Natural killer cell treated with Interleukin-12 subunit alpha and Interleukin-12 subunit beta and Interleukin-15 and Interleukin-18, amount 100 ng/mL, for 72 hours (primary cell): ENCODE measurements at regions not wholly inside any gene's neighbourhood (a gene's known extent, or its start where the extent isn't known, plus 50 kb on each side); places are given as distances from the start of the nearest gene placed in this dataset.
"Not testable (repeated sequence)": the region's sequence is repeated elsewhere in the genome, so short reads cannot be mapped to it uniquely, and the experiment has no call there.

Experiments
- ATAC-seq, 2 donors: fragments of 150-1000 bp; cut with Tn5 transposase in 1 of 2; sonication (Bioruptor Pico), chemical (Tn5 transposase) in 1 of 2; 2 replicates each; pipeline ENCODE4 v1.10.0; 2021
- DNase-seq: peaks from one replicate; pipeline ENCODE4 v3.0.0; 2022; ENCODE audit warnings: low spot score
- H3K27ac Mint-ChIP-seq, 2 donors: 1 replicate in 1 of 2; 2 replicates in 1 of 2; pipeline ENCODE4 v1.8.0; 2022; ENCODE audit warnings: mixed read lengths in 2 of 2, mild to moderate bottlenecking in 1 of 2, moderate library complexity in 1 of 2
- H3K27me3 Mint-ChIP-seq, 2 donors: 1 replicate in 1 of 2; 2 replicates in 1 of 2; pipeline ENCODE4 v1.8.0; 2022; ENCODE audit warnings: mixed read lengths in 2 of 2
- H3K36me3 Mint-ChIP-seq: one replicate; pipeline ENCODE4 v1.8.0; 2022; ENCODE audit warnings: mixed read lengths
- H3K4me1 Mint-ChIP-seq, 2 donors: 1 replicate in 1 of 2; 2 replicates in 1 of 2; pipeline ENCODE4 v1.8.0; 2022; ENCODE audit warnings: low read depth in 2 of 2, mixed read lengths in 2 of 2, mild to moderate bottlenecking in 1 of 2
- H3K4me3 Mint-ChIP-seq: one replicate; pipeline ENCODE4 v1.8.0; 2022; ENCODE audit warnings: mixed read lengths
- H3K9me3 Mint-ChIP-seq: 2 replicates; pipeline ENCODE4 v1.8.0; 2022; ENCODE audit warnings: mixed read lengths

DNA sequence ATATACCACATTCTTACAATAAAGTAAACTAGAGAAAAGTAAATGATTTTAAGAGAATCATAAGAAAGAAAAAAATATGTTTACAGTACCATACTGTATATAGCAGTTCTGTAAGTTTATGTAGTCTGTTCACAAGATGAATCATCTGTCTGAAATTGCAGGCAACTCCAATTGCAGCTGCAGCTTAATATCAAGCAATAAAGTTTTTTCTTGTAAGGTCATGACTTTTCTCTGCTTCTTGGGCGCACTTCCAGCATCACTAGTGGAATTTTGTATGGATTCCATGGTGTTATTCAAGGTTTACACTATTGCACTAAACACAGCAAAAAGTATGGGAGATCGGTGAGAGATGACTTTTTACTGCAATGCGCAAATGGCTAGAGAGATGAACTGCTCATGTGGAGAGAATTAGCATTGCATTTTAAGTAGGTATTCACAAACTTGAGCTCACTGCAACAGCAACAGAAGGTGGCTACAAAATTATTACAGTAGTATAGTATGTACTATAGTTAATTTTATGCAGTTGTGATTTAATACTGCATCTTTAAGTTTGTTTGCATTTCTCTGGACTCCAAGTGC is 445.4 kb upstream of the OR4E1 start:
- no peaks in the 10 kb centered on the region for H3K9me3 Mint-ChIP-seq
- peaks cover 17 to 30% of the 10 kb centered on the region in 2 donors for H3K27me3 Mint-ChIP-seq
- DNase-seq (no peak), ATAC-seq (no peak)
- no peak overlapping the region for H3K4me3 Mint-ChIP-seq
- peaks cover 0 to 6% of the 10 kb centered on the region in 2 donors for H3K4me1 Mint-ChIP-seq
- no peaks in the 10 kb centered on the region for H3K36me3 Mint-ChIP-seq
- H3K27ac Mint-ChIP-seq: no peak overlapping the region

DNA sequence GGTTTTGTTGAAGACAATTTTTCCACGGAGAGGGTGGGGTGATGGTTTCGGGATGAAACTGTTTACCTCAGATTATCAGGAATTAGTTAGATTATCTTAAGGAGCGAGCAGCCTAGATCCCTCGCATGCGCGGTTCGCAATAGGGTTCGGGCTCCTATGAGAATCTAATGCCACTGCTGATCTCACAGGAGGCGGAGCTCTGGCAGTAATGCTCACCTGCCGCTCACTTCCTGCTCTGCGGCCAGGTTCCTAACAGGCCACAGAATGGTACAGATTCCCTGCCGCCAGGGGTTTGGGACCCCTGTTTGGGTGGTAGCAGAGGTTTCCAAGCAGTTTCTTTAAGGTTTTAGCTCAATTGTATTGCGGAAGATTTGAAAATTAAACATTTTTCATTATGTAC is 439.8 kb upstream of the OR4E1 start:
- DNase-seq: no peak
- Mint-ChIP-seq H3K9me3 (no peaks in the 10 kb centered on the region), H3K4me3 (no peak overlapping the region), H3K4me1 (peaks cover 0 to 10% of the 10 kb centered on the region in 2 donors), H3K27me3 (peaks cover 16 to 33% of the 10 kb centered on the region in 2 donors), H3K27ac (no peak overlapping the region), H3K36me3 (no peaks in the 10 kb centered on the region)
- ATAC-seq: no peak

DNA sequence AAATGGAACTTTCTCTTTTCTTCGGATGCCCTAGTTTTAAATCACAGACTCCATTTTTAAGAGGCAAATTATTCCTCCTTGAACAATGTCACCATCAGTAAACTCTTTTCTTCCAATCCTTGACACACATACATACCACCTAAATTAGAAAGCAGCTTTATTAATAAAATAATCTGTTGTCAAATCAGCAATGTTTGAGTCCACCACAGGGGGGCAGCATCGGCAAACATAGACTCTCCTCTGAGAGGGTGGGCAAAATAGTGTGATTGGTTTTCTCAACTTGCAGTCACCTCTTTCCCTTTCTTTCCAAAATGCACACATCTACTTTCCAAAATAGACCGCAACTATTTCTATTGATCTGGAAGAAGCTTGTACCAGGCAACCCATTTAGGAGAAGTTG is 438.4 kb upstream of the OR4E1 start:
- Mint-ChIP-seq H3K9me3 (no peaks in the 10 kb centered on the region), H3K4me1 (peaks cover 0 to 10% of the 10 kb centered on the region in 2 donors), H3K27me3 (peaks cover 11 to 25% of the 10 kb centered on the region in 2 donors), H3K27ac (peak overlapping the region in 1 of 2 donors; percentile 50), H3K36me3 (no peaks in the 10 kb centered on the region), H3K4me3 (peak overlapping the region; percentile 68)
- DNase-seq: no peak
- no peak for ATAC-seq

DNA sequence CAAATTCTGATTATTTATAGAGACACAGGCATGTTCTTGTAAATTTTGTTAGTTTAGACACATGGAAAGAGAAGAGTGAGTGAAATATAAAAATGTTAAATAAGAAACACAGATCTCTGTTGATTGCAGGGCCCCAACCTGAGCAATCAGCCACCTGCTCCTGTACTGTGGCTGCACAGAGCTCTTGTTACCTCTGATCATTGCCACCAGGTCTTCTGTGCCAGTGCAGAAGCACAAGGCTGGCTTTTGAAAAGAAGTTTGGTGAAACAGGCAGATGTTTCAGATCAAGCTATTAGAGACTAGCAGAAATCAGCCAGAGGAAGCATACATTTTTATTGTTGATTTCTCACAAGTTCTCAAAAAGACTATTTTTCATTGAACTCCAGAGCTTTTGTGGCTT is 434.1 kb upstream of the OR4E1 start:
- no peak for ATAC-seq
- peak overlapping the region in 1 of 2 donors; percentile 13 for H3K27ac Mint-ChIP-seq

DNA sequence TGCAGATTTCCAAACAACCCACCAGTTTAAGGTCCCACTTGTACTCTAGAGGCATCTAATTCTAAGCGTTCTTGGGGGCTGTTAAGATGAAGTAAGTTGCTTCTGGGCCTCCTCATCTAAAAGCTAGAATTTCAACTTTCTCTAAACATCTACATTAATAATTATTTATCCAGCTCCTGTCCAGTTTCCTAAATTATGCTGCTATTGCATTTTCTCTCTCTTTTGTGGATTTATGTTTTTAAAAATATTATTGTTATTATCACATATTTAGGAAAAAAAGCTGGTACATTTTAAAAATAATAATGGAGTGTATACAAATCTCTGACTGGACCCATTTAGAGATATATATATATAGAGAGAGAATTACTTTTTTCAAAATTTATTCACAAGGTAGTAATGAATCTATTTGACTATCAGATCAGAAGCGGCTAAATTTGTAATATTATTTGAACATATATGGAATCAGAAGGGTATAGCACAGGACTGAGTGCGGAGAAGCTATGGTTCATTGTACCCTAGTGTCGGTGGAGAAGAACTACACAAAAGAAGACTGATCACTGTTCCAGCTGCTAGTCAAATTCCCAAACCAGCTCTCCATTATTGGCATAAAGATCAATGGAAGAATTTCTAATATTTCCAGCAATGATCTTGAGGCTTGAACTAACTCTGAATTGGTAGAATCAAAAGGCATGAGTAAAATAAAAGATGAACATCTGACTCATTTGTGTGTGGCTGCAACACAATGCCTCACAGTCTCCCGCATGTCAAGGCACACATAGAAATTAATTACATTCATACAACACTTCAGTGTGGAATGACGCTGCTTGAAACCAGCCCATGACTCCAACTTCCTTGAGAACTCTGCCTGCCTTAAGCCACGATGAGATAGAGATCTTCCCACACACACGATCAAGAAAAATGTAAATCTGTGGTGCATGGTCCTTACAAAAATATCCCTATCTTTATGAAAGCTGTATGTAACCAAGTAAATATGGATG is 433.4 kb upstream of the OR4E1 start:
- H3K9me3 Mint-ChIP-seq: no peaks in the 10 kb centered on the region
- peak overlapping the region in 1 of 2 donors; percentile 13 for H3K27ac Mint-ChIP-seq
- ATAC-seq: no peak
- H3K27me3 Mint-ChIP-seq: peaks cover 2 to 14% of the 10 kb centered on the region in 2 donors
- H3K36me3 Mint-ChIP-seq: no peaks in the 10 kb centered on the region
- no peak for DNase-seq
- H3K4me3 Mint-ChIP-seq: no peak overlapping the region
- peaks cover 0 to 6% of the 10 kb centered on the region in 2 donors for H3K4me1 Mint-ChIP-seq

More for the DNA sequence above, 434.1 kb upstream of the OR4E1 start:
- Mint-ChIP-seq H3K9me3 (no peaks in the 10 kb centered on the region), H3K4me1 (peaks cover 4 to 6% of the 10 kb centered on the region in 2 donors), H3K36me3 (no peaks in the 10 kb centered on the region), H3K27me3 (peaks cover 10 to 17% of the 10 kb centered on the region in 2 donors), H3K4me3 (no peak overlapping the region)
- no peak for DNase-seq

DNA sequence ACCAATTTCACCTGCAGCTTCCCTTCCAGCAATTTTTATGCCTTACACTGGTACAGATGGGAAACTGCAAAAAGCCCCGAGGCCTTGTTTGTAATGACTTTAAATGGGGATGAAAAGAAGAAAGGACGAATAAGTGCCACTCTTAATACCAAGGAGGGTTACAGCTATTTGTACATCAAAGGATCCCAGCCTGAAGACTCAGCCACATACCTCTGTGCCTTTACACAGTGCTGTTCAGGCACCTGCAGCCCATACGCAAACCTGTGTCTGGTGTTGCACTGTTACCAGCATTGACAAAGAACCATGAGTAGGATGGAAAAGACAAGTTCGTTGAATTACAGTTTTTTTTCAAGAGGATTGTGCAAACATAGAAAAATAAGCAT is 432.0 kb upstream of the OR4E1 start:
- peaks cover 0 to 6% of the 10 kb centered on the region in 2 donors for H3K4me1 Mint-ChIP-seq
- DNase-seq (no peak), ATAC-seq (no peak)
- H3K36me3 Mint-ChIP-seq: no peaks in the 10 kb centered on the region
- H3K27ac Mint-ChIP-seq: no peak overlapping the region
- H3K9me3 Mint-ChIP-seq: no peaks in the 10 kb centered on the region
- H3K27me3 Mint-ChIP-seq: peaks cover 0 to 14% of the 10 kb centered on the region in 2 donors
- H3K4me3 Mint-ChIP-seq: no peak overlapping the region

DNA sequence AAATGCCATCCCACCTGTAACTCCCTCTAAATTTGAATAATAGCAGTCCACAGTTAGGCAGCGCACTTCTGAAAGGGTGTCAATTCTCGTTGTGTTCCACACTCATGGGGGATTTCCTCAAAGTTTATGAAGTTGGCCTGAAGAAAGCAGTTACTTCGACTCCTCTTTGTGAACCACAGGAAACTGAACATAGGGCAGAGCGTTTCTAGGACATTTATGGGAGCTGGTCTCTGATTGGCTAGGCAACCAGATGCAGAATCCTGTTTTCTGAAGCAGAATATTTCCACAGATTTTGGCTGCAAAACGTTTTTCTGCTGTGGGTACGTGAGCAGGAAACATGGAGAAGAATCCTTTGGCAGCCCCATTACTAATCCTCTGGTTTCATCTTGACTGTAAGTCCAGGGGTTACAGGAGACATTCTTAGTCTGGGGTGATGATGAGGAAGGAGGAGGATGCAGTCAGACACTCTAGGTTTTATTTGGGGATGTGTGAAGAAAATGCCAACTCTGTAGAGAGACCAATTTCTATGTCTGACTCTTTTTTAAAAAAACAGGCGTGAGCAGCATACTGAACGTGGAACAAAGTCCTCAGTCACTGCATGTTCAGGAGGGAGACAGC is 431.5 kb upstream of the OR4E1 start:
- no peak for DNase-seq
- H3K27me3 Mint-ChIP-seq: peaks cover 0 to 14% of the 10 kb centered on the region in 2 donors
- peaks cover 0 to 6% of the 10 kb centered on the region in 2 donors for H3K4me1 Mint-ChIP-seq
- H3K36me3 Mint-ChIP-seq: no peaks in the 10 kb centered on the region
- no peak overlapping the region for H3K4me3 Mint-ChIP-seq
- H3K27ac Mint-ChIP-seq: no peak overlapping the region
- no peaks in the 10 kb centered on the region for H3K9me3 Mint-ChIP-seq
- ATAC-seq: no peak

DNA sequence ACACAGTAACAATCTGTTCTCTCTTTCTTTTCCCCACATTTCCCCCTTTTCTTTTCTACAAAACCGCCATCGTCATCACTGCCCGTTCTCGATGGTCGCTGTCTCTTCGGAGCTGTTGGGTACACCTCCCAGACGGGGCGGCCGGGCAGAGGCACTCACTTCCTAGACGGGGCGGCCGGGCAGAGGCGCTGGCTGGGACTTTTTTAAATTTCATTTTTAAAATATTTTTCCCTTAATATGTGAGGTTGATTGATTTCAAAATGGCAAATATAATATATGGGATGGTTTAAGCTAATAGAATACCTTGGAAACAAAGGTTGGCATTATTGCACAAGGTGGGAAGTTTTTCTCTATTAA is 427.1 kb upstream of the OR4E1 start:
- Mint-ChIP-seq H3K27me3 (peaks cover 0 to 14% of the 10 kb centered on the region in 2 donors), H3K4me1 (peaks cover 5 to 20% of the 10 kb centered on the region in 2 donors)
- not testable (repeated sequence) for H3K9me3 Mint-ChIP-seq, DNase-seq, ATAC-seq, H3K4me3 Mint-ChIP-seq, H3K36me3 Mint-ChIP-seq, H3K27ac Mint-ChIP-seq

DNA sequence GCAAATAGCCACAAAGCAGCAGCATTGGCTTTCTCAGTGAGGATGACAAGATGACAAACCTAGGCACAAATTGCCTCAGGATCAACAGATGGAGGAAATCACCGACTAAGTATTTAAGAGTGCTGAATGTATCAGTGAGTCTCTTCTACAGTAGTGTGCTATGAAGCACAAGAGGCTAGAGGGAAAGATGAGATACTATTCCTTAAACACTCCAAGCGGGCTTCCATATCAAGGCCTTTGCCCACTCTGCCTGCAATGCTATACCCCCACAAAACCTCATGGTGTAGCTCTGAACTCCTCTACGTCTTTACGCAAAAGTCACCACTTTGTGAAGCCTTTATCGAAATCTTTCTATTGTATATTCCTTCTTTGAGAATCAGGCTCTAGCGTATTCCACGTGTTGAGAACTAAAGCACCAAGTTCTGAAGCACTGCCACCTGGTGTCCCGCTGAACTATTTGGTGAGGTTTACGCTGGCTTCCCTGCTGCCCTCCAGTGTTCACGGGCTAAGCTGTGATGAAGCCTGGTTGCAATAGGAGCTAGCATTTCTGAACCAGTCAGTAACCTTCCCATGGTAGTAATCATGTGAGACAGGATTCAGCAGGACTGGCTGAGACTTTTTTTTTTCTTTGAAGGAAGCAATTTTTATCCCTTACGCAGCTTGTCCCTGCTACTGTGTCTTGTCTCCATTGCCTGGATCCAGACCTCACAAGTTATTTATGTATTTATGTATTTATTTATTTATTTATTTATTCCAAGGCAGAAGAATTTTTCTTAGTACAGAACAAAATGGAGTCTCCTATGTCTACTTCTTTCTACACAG is 426.5 kb upstream of the OR4E1 start:
- H3K36me3 Mint-ChIP-seq: no peaks in the 10 kb centered on the region
- peaks cover 5 to 18% of the 10 kb centered on the region in 2 donors for H3K4me1 Mint-ChIP-seq
- H3K4me3 Mint-ChIP-seq: no peak overlapping the region
- H3K27me3 Mint-ChIP-seq: peaks cover 0 to 12% of the 10 kb centered on the region in 2 donors
- no peak for DNase-seq
- ATAC-seq: peak; percentile 56 to 59
- H3K9me3 Mint-ChIP-seq: no peaks in the 10 kb centered on the region
- no peak overlapping the region for H3K27ac Mint-ChIP-seq

DNA sequence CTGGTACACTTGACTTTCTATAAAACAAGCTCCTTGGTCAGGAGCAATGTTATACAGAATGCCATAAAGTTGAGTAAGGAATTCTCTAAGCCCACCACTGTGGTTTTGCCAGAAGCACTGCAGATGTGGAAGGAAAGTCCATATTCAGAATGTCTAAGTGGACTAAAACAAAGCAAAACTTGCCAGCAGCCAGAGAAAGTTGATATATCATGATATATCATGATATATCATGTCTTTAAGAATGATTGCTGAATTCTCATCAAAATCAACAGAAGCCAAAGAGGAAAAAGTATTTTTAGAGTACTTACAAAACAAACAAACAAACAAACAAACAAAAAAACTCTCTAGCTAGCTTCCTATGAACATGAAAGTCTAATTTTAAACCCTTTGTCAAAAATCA is 424.8 kb upstream of the OR4E1 start:
- ATAC-seq (no peak), DNase-seq (no peak)
- Mint-ChIP-seq H3K36me3 (no peaks in the 10 kb centered on the region), H3K27ac (no peak overlapping the region), H3K4me3 (no peak overlapping the region), H3K27me3 (peaks cover 0 to 6% of the 10 kb centered on the region in 2 donors), H3K4me1 (peaks cover 5 to 14% of the 10 kb centered on the region in 2 donors), H3K9me3 (no peaks in the 10 kb centered on the region)

DNA sequence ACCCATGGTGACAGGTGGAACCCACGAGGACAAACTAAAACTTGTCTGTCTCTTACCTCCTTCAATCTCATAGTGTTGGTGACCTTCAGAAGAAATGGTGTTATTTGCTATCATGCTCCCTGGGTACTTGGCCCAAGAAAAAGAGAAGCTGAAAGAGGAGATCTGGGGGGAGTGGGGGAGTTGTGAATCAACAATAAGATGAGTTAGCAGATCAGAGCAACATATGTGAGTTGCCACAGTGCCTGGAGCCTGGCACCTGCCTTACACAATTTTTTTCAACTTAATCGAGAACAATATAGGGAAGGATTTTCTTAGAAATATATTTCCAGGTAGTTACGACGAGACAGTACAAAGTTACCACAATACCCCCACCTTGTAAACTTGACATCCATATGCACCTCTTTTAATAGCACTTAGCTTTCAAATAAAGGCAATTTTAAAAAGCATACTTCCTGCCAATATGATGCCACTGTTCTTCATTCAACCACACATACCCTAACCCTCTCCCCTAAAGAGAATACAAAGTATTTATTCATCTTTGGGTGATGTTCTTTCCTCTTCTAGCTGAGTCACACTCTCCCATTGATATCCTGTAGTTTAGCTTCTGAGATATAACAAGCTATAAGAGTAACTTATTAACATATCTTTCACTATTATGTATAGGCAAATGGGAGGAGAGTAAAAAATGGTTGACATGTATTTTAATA is 424.1 kb upstream of the OR4E1 start:
- Mint-ChIP-seq H3K27me3 (peaks cover 0 to 3% of the 10 kb centered on the region in 2 donors), H3K9me3 (no peaks in the 10 kb centered on the region), H3K36me3 (no peaks in the 10 kb centered on the region), H3K4me1 (peaks cover 5 to 14% of the 10 kb centered on the region in 2 donors), H3K4me3 (no peak overlapping the region), H3K27ac (no peak overlapping the region)
- DNase-seq (no peak), ATAC-seq (no peak)

DNA sequence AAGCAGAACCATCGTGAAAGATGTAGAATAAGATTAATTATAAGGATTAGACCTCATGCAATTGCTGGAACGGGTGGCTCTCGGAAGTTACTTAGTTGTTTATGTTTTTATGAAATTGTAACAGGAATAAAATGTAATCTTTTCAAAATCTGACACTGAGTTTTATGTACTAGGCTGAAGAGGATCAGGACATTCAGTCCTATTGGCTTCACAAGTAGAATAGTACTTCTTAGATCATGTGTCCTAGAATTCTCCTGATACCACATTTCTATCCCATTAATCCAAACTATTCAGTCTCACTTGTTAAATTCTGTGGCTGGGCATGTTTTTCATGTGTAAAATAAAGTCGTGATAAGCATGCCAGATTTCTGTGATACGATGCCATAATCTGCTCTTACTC is 423.5 kb upstream of the OR4E1 start:
- no peak for ATAC-seq
- H3K36me3 Mint-ChIP-seq: no peaks in the 10 kb centered on the region
- peaks cover 5 to 14% of the 10 kb centered on the region in 2 donors for H3K4me1 Mint-ChIP-seq
- H3K4me3 Mint-ChIP-seq: no peak overlapping the region
- no peaks in the 10 kb centered on the region for H3K9me3 Mint-ChIP-seq
- no peaks in the 10 kb centered on the region for H3K27me3 Mint-ChIP-seq
- peak overlapping the region in 1 of 2 donors; percentile 37 for H3K27ac Mint-ChIP-seq
- no peak for DNase-seq

DNA sequence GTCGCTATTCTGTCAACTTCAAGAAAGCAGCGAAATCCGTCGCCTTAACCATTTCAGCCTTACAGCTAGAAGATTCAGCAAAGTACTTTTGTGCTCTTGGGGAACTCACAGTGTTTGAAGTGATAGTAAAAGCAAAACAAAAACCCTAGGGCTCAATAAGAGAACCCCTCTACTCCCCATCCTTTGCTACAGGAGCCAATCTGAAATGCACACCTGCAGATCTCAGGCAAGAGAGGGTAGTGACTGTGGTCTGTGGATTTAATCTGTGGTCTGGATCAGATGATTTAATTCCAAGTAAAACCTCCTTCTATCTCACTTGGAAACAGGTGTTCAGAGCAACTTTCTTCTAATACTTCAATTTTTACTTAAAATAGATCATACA is 422.9 kb upstream of the OR4E1 start:
- Mint-ChIP-seq H3K27me3 (no peaks in the 10 kb centered on the region), H3K36me3 (no peaks in the 10 kb centered on the region), H3K27ac (peak overlapping the region in 1 of 2 donors; percentile 37), H3K9me3 (no peaks in the 10 kb centered on the region), H3K4me3 (peak overlapping the region; percentile 66), H3K4me1 (peaks cover 5 to 14% of the 10 kb centered on the region in 2 donors)
- no peak for ATAC-seq
- no peak for DNase-seq
